PC-9 (cell line): ENCODE measurements at regions not wholly inside any gene's neighbourhood (a gene's known extent, or its start where the extent isn't known, plus 50 kb on each side); places are given as distances from the start of the nearest gene placed in this dataset.

Source experiments
- BruUV-seq: library from RNA; stranded (reverse); fragments of 400-500 nt; replicated peaks from 2 replicates; lab custom pipeline; 2021; lab: Mats Ljungman, UMichigan
- CTCF ChIA-PET: fragments of 300-600 bp; sonication (Branson Sonifier 250); formaldehyde crosslinking; loops from one replicate; lab custom pipeline; 2022; ENCODE audit warnings: antibody characterized with exemption; lab: Charles Lee
- POLR2A ChIA-PET: fragments of 300-600 bp; sonication (Branson Sonifier 250); formaldehyde crosslinking; loops from one replicate; lab custom pipeline; 2022; ENCODE audit warnings: antibody characterized with exemption; ENCODE audit not compliant: unreplicated experiment; lab: Charles Lee
- DNase-seq, 2 experiments: peaks; one replicate each; pipeline versions ENCODE4 v3.0.0 to v3.0.0-alpha.2; 2015 to 2022; ENCODE audit warnings: mixed read lengths in 1 of 2
- H2AFZ ChIP-seq: fragments of 200-600 bp; sonication (generic); 2 replicates; pipeline ENCODE4 v1.8.1; 2017; ENCODE audit warnings: antibody characterized with exemption
- H3F3A ChIP-seq: fragments of 200-600 bp; sonication (generic); 2 replicates; pipeline ENCODE4 v1.8.1; 2017; ENCODE audit warnings: antibody characterized with exemption, mild to moderate bottlenecking, low read depth; ENCODE audit not compliant: insufficient read depth
- H3K27ac ChIP-seq: fragments of 200-600 bp; sonication (generic); 2 replicates; pipeline ENCODE4 v1.6.1; 2016; ENCODE audit warnings: mixed run types
- H3K27me3 ChIP-seq: fragments of 200-600 bp; sonication (generic); 2 replicates; pipeline ENCODE4 v1.6.1; 2016; ENCODE audit warnings: low read depth, mixed run types; ENCODE audit not compliant: insufficient read depth
- H3K36me3 ChIP-seq: fragments of 200-600 bp; sonication (generic); 2 replicates; pipeline ENCODE4 v1.6.1; 2016; ENCODE audit warnings: low read depth, mixed run types
- H3K4me1 ChIP-seq: fragments of 200-600 bp; sonication (generic); replicated peaks from 2 replicates; pipeline ENCODE4 v1.6.1; 2016; ENCODE audit warnings: mixed run types; ENCODE audit not compliant: insufficient read depth
- H3K4me2 ChIP-seq: fragments of 200-600 bp; sonication (generic); 2 replicates; pipeline ENCODE4 v1.6.1; 2017; ENCODE audit warnings: mixed run types
- H3K4me3 ChIP-seq: fragments of 200-600 bp; sonication (generic); 2 replicates; pipeline ENCODE4 v1.6.1; 2016; ENCODE audit warnings: mixed run types
- H3K79me2 ChIP-seq: fragments of 200-600 bp; sonication (generic); 2 replicates; pipeline ENCODE4 v1.6.1; 2017; ENCODE audit warnings: low read depth, mixed run types
- H3K9me2 ChIP-seq: fragments of 200-600 bp; sonication (generic); 2 replicates; pipeline ENCODE4 v1.8.1; 2017; ENCODE audit warnings: mild to moderate bottlenecking; ENCODE audit not compliant: insufficient read depth
- H3K9me3 ChIP-seq: fragments of 200-600 bp; sonication (generic); 2 replicates; pipeline ENCODE4 v1.8.1; 2016; ENCODE audit warnings: low read depth; ENCODE audit not compliant: insufficient read depth
- H4K20me1 ChIP-seq: fragments of 200-600 bp; sonication (generic); 2 replicates; pipeline ENCODE4 v1.8.1; 2017; ENCODE audit not compliant: insufficient read depth
- EZH2 ChIP-seq: fragments of 200-600 bp; sonication (generic); IDR thresholded peaks from 2 replicates; pipeline ENCODE4 v1.8.0; 2017; ENCODE audit warnings: antibody characterized with exemption, low read depth
- intact Hi-C: fragments of 100-400 bp; cut with micrococcal nuclease; formaldehyde crosslinking; loops from one replicate; pipeline ENCODE4 v1.10.0; 2022; ENCODE audit not compliant: unreplicated experiment
- TF ChIP-seq, protein P1 (sequence below): fragments of 200-600 bp; sonication (generic); conservative IDR thresholded peaks from 2 replicates; pipeline ENCODE4 v1.6.1; 2017; ENCODE audit warnings: mixed run types, antibody characterized with exemption, mild to moderate bottlenecking, moderate library complexity

DNA sequence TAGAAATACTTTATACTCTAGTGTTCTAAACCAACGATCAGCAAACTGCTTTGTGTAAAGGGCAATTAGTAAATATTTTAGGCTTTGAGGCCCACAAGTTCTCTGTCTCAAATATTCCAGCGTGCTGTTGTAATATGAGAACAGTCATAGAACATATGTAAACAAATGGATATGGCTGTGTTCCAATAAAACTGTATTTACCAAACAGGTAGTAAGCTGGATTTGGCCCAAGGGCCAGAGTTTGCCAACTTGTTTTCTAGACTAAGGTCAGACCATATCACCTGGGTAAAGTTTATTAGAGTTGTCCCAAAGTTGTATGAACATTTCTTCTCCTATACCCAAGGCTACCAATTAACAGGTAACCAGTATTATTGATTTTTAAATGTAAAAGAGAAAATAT lies 303.2 kb upstream of the MC4R start:
- no peak overlapping the region for H3K4me2 ChIP-seq
- H2AFZ ChIP-seq = no peak overlapping the region
- H3K27me3 ChIP-seq = no peaks in the 10 kb centered on the region
- peak in 1 of 2 experiments; percentile 54 for DNase-seq
- 0 out of 2 replicates have a peak, but pooled peaks cover 12% of the 10 kb centered on the region for H3K4me1 ChIP-seq
- H3K79me2 ChIP-seq = no peaks in the 10 kb centered on the region
- intact Hi-C loops = no loop called here
- ChIA-PET CTCF (no interaction called here), POLR2A (no interaction called here)
- H3K9me2 ChIP-seq = no peaks in the 10 kb centered on the region
- H3K4me3 ChIP-seq = no peak overlapping the region
- H3K36me3 ChIP-seq = no peaks in the 10 kb centered on the region
- no peak overlapping the region for H3K27ac ChIP-seq
- no peaks in the 10 kb centered on the region for H4K20me1 ChIP-seq
- TF ChIP-seq EZH2 = no peak
- TF ChIP-seq, protein P1, sequence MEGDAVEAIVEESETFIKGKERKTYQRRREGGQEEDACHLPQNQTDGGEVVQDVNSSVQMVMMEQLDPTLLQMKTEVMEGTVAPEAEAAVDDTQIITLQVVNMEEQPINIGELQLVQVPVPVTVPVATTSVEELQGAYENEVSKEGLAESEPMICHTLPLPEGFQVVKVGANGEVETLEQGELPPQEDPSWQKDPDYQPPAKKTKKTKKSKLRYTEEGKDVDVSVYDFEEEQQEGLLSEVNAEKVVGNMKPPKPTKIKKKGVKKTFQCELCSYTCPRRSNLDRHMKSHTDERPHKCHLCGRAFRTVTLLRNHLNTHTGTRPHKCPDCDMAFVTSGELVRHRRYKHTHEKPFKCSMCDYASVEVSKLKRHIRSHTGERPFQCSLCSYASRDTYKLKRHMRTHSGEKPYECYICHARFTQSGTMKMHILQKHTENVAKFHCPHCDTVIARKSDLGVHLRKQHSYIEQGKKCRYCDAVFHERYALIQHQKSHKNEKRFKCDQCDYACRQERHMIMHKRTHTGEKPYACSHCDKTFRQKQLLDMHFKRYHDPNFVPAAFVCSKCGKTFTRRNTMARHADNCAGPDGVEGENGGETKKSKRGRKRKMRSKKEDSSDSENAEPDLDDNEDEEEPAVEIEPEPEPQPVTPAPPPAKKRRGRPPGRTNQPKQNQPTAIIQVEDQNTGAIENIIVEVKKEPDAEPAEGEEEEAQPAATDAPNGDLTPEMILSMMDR = no peak
- BruUV-seq = no TSS peak
- no peaks in the 10 kb centered on the region for H3F3A ChIP-seq
- H3K9me3 ChIP-seq = no peaks in the 10 kb centered on the region

GRCh38 chr18:60676815-60677214 lies 304.2 kb upstream of the MC4R start:
- H3K79me2 ChIP-seq = no peaks in the 10 kb centered on the region
- H3K9me2 ChIP-seq = no peaks in the 10 kb centered on the region
- no peaks in the 10 kb centered on the region for H4K20me1 ChIP-seq
- H3K27ac ChIP-seq = no peak overlapping the region
- no peaks in the 10 kb centered on the region for H3K9me3 ChIP-seq
- ChIA-PET POLR2A (no interaction called here), CTCF (interaction anchor here (0.7 kb wide), 1 partner anchor 689 kb away, joined by 4 read pairs; no protein-coding TSS in a partner anchor)
- no peak overlapping the region for H3K4me2 ChIP-seq
- H3K4me3 ChIP-seq = no peak overlapping the region
- H3K36me3 ChIP-seq = no peaks in the 10 kb centered on the region
- TF ChIP-seq, protein P1 = no peak
- no peak for TF ChIP-seq EZH2
- no peak for DNase-seq
- H2AFZ ChIP-seq = no peak overlapping the region
- intact Hi-C loops = no loop called here
- H3F3A ChIP-seq = no peaks in the 10 kb centered on the region
- H3K27me3 ChIP-seq = no peaks in the 10 kb centered on the region
- BruUV-seq = no TSS peak
- 0 out of 2 replicates have a peak, but pooled peaks cover 12% of the 10 kb centered on the region for H3K4me1 ChIP-seq

DNA sequence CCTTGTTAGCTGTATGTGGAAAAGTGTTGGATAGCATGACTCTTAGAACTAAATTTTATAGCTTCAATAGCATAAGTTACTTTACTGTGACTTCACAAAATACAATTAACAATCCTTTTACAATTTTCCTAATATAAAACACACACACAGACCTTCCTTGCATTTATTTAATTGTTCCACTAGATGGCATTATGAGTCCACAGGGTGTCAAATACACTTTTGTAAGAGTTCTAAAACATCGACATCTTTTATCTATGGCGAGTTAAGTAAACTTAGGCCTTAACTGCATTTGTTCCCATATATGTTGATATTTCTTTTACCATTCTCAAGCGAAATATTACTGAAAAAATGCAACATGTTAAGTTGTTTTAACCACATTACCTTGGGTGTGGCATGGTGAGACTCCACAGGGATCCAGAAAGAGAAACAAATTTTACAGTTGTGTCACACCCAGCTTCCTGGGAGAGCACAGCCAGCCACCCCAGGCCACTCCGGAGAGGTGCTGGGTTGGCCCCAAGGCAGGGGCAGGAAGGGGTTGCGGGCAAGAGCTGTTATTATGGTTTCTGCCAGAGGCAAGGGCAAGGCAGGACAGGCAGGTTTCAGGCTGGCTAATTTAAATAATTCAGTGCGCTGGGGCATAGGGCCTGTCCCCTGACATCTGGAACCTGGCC lies 312.4 kb upstream of the MC4R start:
- Histone ChIP-seq H4K20me1 (no peaks in the 10 kb centered on the region), H3K9me2 (no peaks in the 10 kb centered on the region), H3K79me2 (no peaks in the 10 kb centered on the region), H3K4me2 (peak overlapping the region; percentile 7; the same call in 1 of the 2 replicates), H3F3A (no peaks in the 10 kb centered on the region), H3K4me1 (no peaks in the 10 kb centered on the region), H3K27me3 (no peaks in the 10 kb centered on the region), H3K9me3 (no peaks in the 10 kb centered on the region), H3K27ac (no peak overlapping the region), H2AFZ (no peak overlapping the region), H3K4me3 (no peak overlapping the region), H3K36me3 (no peaks in the 10 kb centered on the region)
- DNase-seq = no peak
- CTCF ChIA-PET = no interaction called here
- no peak for TF ChIP-seq EZH2
- TF ChIP-seq, protein P1 = peak; percentile 77
- intact Hi-C loops = loop anchor here (1.0 to 2.0 kb wide), 2 partner anchors 818 to 1446 kb away; no protein-coding TSS in a partner anchor
- POLR2A ChIA-PET = no interaction called here
- no TSS peak for BruUV-seq
